Calu3 (cell line): ENCODE measurements at regions not wholly inside any gene's neighbourhood (a gene's known extent, or its start where the extent isn't known, plus 50 kb on each side); places are given as distances from the start of the nearest gene placed in this dataset.

Source experiments
- BruUV-seq: library from RNA; stranded (reverse); fragments of 400-500 nt; replicated peaks from 2 replicates; lab custom pipeline; 2021; lab: Mats Ljungman, UMichigan
- CTCF ChIA-PET: fragments of 300-600 bp; sonication (Branson Sonifier 250); formaldehyde crosslinking; loops from one replicate; lab custom pipeline; 2022; ENCODE audit warnings: antibody characterized with exemption; lab: Charles Lee
- DNase-seq: peaks from one replicate; pipeline ENCODE4 v3.0.0; 2022
- H3K27ac Mint-ChIP-seq: one replicate; pipeline ENCODE4 v1.8.0; 2022; ENCODE audit warnings: mixed read lengths; ENCODE audit not compliant: unreplicated experiment
- H3K27me3 Mint-ChIP-seq: one replicate; pipeline ENCODE4 v1.8.0; 2022; ENCODE audit warnings: mixed read lengths; ENCODE audit not compliant: unreplicated experiment
- H3K36me3 Mint-ChIP-seq: one replicate; pipeline ENCODE4 v1.8.0; 2022; ENCODE audit warnings: mild to moderate bottlenecking, moderate library complexity, mixed read lengths; ENCODE audit not compliant: insufficient read depth, unreplicated experiment
- H3K4me1 Mint-ChIP-seq: one replicate; pipeline ENCODE4 v1.8.0; 2022; ENCODE audit warnings: mild to moderate bottlenecking, low read depth, mixed read lengths; ENCODE audit not compliant: unreplicated experiment
- H3K4me3 Mint-ChIP-seq: one replicate; pipeline ENCODE4 v1.8.0; 2022; ENCODE audit warnings: mild to moderate bottlenecking, low read depth, moderate library complexity, mixed read lengths; ENCODE audit not compliant: unreplicated experiment
- H3K9me3 Mint-ChIP-seq: one replicate; pipeline ENCODE4 v1.8.0; 2022; ENCODE audit warnings: low read depth, mixed read lengths; ENCODE audit not compliant: unreplicated experiment
- intact Hi-C: fragments of 100-400 bp; cut with micrococcal nuclease; formaldehyde crosslinking; loops from one replicate; pipeline ENCODE4 v1.10.0; 2022; ENCODE audit not compliant: unreplicated experiment
- TF ChIP-seq, protein P1 (sequence below): fragments of 200-600 bp; IDR thresholded peaks from one replicate; pipeline ENCODE4 v1.8.0; 2022; ENCODE audit warnings: antibody characterized with exemption; ENCODE audit not compliant: unreplicated experiment

GRCh38 chr14:97705107-97705506 is 907.9 kb downstream of the VRK1 start:
- TF ChIP-seq, protein P1, sequence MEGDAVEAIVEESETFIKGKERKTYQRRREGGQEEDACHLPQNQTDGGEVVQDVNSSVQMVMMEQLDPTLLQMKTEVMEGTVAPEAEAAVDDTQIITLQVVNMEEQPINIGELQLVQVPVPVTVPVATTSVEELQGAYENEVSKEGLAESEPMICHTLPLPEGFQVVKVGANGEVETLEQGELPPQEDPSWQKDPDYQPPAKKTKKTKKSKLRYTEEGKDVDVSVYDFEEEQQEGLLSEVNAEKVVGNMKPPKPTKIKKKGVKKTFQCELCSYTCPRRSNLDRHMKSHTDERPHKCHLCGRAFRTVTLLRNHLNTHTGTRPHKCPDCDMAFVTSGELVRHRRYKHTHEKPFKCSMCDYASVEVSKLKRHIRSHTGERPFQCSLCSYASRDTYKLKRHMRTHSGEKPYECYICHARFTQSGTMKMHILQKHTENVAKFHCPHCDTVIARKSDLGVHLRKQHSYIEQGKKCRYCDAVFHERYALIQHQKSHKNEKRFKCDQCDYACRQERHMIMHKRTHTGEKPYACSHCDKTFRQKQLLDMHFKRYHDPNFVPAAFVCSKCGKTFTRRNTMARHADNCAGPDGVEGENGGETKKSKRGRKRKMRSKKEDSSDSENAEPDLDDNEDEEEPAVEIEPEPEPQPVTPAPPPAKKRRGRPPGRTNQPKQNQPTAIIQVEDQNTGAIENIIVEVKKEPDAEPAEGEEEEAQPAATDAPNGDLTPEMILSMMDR, result no peak
- no peak overlapping the region for H3K27ac Mint-ChIP-seq
- intact Hi-C loops, result no loop called here
- H3K4me1 Mint-ChIP-seq, result no peaks in the 10 kb centered on the region
- no peak overlapping the region for H3K4me3 Mint-ChIP-seq
- DNase-seq, result no peak
- no peaks in the 10 kb centered on the region for H3K36me3 Mint-ChIP-seq
- no TSS peak for BruUV-seq
- no peaks in the 10 kb centered on the region for H3K27me3 Mint-ChIP-seq
- CTCF ChIA-PET, result no interaction called here
- peaks cover 22% of the 10 kb centered on the region for H3K9me3 Mint-ChIP-seq

GRCh38 chr14:97705976-97706375 is 908.8 kb downstream of the VRK1 start:
- no peaks in the 10 kb centered on the region for H3K27me3 Mint-ChIP-seq
- H3K36me3 Mint-ChIP-seq, result no peaks in the 10 kb centered on the region
- no peaks in the 10 kb centered on the region for H3K4me1 Mint-ChIP-seq
- H3K4me3 Mint-ChIP-seq, result no peak overlapping the region
- intact Hi-C loops, result no loop called here
- no peak for DNase-seq
- no TSS peak for BruUV-seq
- H3K27ac Mint-ChIP-seq, result no peak overlapping the region
- H3K9me3 Mint-ChIP-seq, result peaks cover 22% of the 10 kb centered on the region
- TF ChIP-seq, protein P1, result no peak
- CTCF ChIA-PET, result no interaction called here

DNA sequence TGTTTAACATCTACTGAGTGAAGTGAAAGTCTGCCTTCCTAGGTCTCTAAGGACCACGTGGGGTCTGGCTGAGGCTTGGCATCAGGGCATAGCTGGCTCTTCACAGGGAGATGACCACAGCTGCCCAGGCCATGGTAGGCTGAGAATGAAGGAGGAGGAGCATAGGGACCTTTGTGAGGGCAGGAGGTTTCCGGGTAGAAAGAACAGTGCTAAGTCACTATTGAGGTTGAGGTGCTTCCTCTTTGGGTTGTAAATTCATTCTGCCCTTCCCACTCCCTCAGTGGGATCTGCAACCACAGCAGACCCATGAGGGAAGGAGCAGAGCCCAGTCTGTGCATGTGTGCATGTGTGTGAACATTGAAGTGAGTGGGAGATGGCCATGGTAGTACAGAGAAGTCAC is 909.6 kb downstream of the VRK1 start:
- Mint-ChIP-seq H3K9me3 (peaks cover 22% of the 10 kb centered on the region), H3K27me3 (no peaks in the 10 kb centered on the region), H3K4me1 (no peaks in the 10 kb centered on the region), H3K4me3 (no peak overlapping the region), H3K27ac (no peak overlapping the region), H3K36me3 (no peaks in the 10 kb centered on the region)
- no peak for DNase-seq
- TF ChIP-seq, protein P1, result no peak
- CTCF ChIA-PET, result no interaction called here
- intact Hi-C loops, result no loop called here
- no TSS peak for BruUV-seq

GRCh38 chr14:97707603-97708002 is 910.4 kb downstream of the VRK1 start:
- CTCF ChIA-PET, result no interaction called here
- H3K36me3 Mint-ChIP-seq, result no peaks in the 10 kb centered on the region
- DNase-seq, result no peak
- no peak overlapping the region for H3K27ac Mint-ChIP-seq
- intact Hi-C loops, result no loop called here
- H3K4me3 Mint-ChIP-seq, result no peak overlapping the region
- TF ChIP-seq, protein P1, result no peak
- H3K4me1 Mint-ChIP-seq, result no peaks in the 10 kb centered on the region
- peaks cover 22% of the 10 kb centered on the region for H3K9me3 Mint-ChIP-seq
- BruUV-seq, result no TSS peak
- H3K27me3 Mint-ChIP-seq, result no peaks in the 10 kb centered on the region
